ENCODE measurements at regions not wholly inside any gene's neighbourhood (a gene's known extent, or its start where the extent isn't known, plus 50 kb on each side); places are given as distances from the start of the nearest gene placed in this dataset.

- Mint-ChIP-seq H3K27me3 (no peaks in the 10 kb centered on the region), H3K9me3 (peaks cover 7% of the 10 kb centered on the region), H3K4me3 (no peak overlapping the region), H3K4me1 (no peaks in the 10 kb centered on the region), H3K36me3 (no peaks in the 10 kb centered on the region), H3K27ac (no peak overlapping the region)
- ATAC-seq = no peak
These were observed 303.0 kb downstream of the KCNA4 start for GRCh38 chr11:29713831-29714320.

GRCh38 chr11:29712616-29713015, 304.2 kb downstream of the KCNA4 start:
- no peak overlapping the region for H3K27ac Mint-ChIP-seq
- no peak for ATAC-seq

GRCh38 chr11:29707924-29708323, 308.9 kb downstream of the KCNA4 start:
- no peaks in the 10 kb centered on the region for H3K36me3 Mint-ChIP-seq
- peaks cover 3% of the 10 kb centered on the region for H3K9me3 Mint-ChIP-seq
- no peaks in the 10 kb centered on the region for H3K27me3 Mint-ChIP-seq
- no peak overlapping the region for H3K27ac Mint-ChIP-seq
- H3K4me3 Mint-ChIP-seq = no peak overlapping the region
- ATAC-seq = no peak
- no peaks in the 10 kb centered on the region for H3K4me1 Mint-ChIP-seq

More at GRCh38 chr11:29712616-29713015, 304.2 kb downstream of the KCNA4 start:
- Mint-ChIP-seq H3K4me3 (no peak overlapping the region), H3K36me3 (no peaks in the 10 kb centered on the region), H3K4me1 (no peaks in the 10 kb centered on the region), H3K27me3 (no peaks in the 10 kb centered on the region), H3K9me3 (peaks cover 3% of the 10 kb centered on the region)

- H3K4me1 Mint-ChIP-seq = no peaks in the 10 kb centered on the region
- no peak for ATAC-seq
- H3K27me3 Mint-ChIP-seq = no peaks in the 10 kb centered on the region
- no peak overlapping the region for H3K4me3 Mint-ChIP-seq
- no peak overlapping the region for H3K27ac Mint-ChIP-seq
- H3K36me3 Mint-ChIP-seq = no peaks in the 10 kb centered on the region
- H3K9me3 Mint-ChIP-seq = peaks cover 3% of the 10 kb centered on the region
These were observed 331.5 kb downstream of the KCNA4 start for GRCh38 chr11:29685361-29685760.

- Mint-ChIP-seq H3K36me3 (no peaks in the 10 kb centered on the region), H3K9me3 (no peaks in the 10 kb centered on the region), H3K4me1 (no peaks in the 10 kb centered on the region), H3K27me3 (no peaks in the 10 kb centered on the region), H3K27ac (no peak overlapping the region), H3K4me3 (no peak overlapping the region)
- no peak for ATAC-seq
These were observed 334.0 kb downstream of the KCNA4 start for GRCh38 chr11:29682856-29683255.

GRCh38 chr11:29679996-29680395, 336.8 kb downstream of the KCNA4 start:
- peaks cover 3% of the 10 kb centered on the region for H3K9me3 Mint-ChIP-seq
- peak; percentile 12 for ATAC-seq
- H3K36me3 Mint-ChIP-seq = no peaks in the 10 kb centered on the region
- no peak overlapping the region for H3K4me3 Mint-ChIP-seq
- H3K27me3 Mint-ChIP-seq = no peaks in the 10 kb centered on the region
- H3K27ac Mint-ChIP-seq = no peak overlapping the region
- no peaks in the 10 kb centered on the region for H3K4me1 Mint-ChIP-seq

GRCh38 chr11:29676993-29677392, 339.8 kb downstream of the KCNA4 start:
- no peaks in the 10 kb centered on the region for H3K4me1 Mint-ChIP-seq
- ATAC-seq = no peak

GRCh38 chr11:29669310-29669709, 347.5 kb downstream of the KCNA4 start:
- H3K4me1 Mint-ChIP-seq = no peaks in the 10 kb centered on the region
- no peak for ATAC-seq
- H3K27me3 Mint-ChIP-seq = no peaks in the 10 kb centered on the region
- H3K36me3 Mint-ChIP-seq = no peaks in the 10 kb centered on the region
- no peak overlapping the region for H3K4me3 Mint-ChIP-seq
- no peak overlapping the region for H3K27ac Mint-ChIP-seq
- H3K9me3 Mint-ChIP-seq = peaks cover 10% of the 10 kb centered on the region

More at GRCh38 chr11:29676993-29677392, 339.8 kb downstream of the KCNA4 start:
- Mint-ChIP-seq H3K27ac (no peak overlapping the region), H3K9me3 (peaks cover 3% of the 10 kb centered on the region), H3K4me3 (no peak overlapping the region), H3K36me3 (no peaks in the 10 kb centered on the region), H3K27me3 (no peaks in the 10 kb centered on the region)

GRCh38 chr11:29657709-29658108, 359.1 kb downstream of the KCNA4 start:
- no peaks in the 10 kb centered on the region for H3K36me3 Mint-ChIP-seq
- no peaks in the 10 kb centered on the region for H3K4me1 Mint-ChIP-seq
- no peak overlapping the region for H3K4me3 Mint-ChIP-seq
- no peaks in the 10 kb centered on the region for H3K9me3 Mint-ChIP-seq
- no peak for ATAC-seq
- no peak overlapping the region for H3K27ac Mint-ChIP-seq
- H3K27me3 Mint-ChIP-seq = no peaks in the 10 kb centered on the region

GRCh38 chr11:29656597-29656996, 360.2 kb downstream of the KCNA4 start:
- H3K36me3 Mint-ChIP-seq = no peaks in the 10 kb centered on the region
- H3K9me3 Mint-ChIP-seq = no peaks in the 10 kb centered on the region
- no peak overlapping the region for H3K4me3 Mint-ChIP-seq
- H3K4me1 Mint-ChIP-seq = no peaks in the 10 kb centered on the region
- ATAC-seq = no peak
- no peak overlapping the region for H3K27ac Mint-ChIP-seq
- H3K27me3 Mint-ChIP-seq = no peaks in the 10 kb centered on the region

GRCh38 chr11:29645373-29645772, 371.5 kb downstream of the KCNA4 start:
- H3K9me3 Mint-ChIP-seq = peaks cover 3% of the 10 kb centered on the region
- H3K27me3 Mint-ChIP-seq = no peaks in the 10 kb centered on the region
- H3K4me1 Mint-ChIP-seq = no peaks in the 10 kb centered on the region
- H3K27ac Mint-ChIP-seq = no peak overlapping the region
- H3K36me3 Mint-ChIP-seq = no peaks in the 10 kb centered on the region
- no peak for ATAC-seq
- no peak overlapping the region for H3K4me3 Mint-ChIP-seq

GRCh38 chr11:29641201-29641600, 375.6 kb downstream of the KCNA4 start:
- peaks cover 3% of the 10 kb centered on the region for H3K9me3 Mint-ChIP-seq
- no peaks in the 10 kb centered on the region for H3K4me1 Mint-ChIP-seq
- no peaks in the 10 kb centered on the region for H3K27me3 Mint-ChIP-seq
- H3K27ac Mint-ChIP-seq = no peak overlapping the region
- no peak overlapping the region for H3K4me3 Mint-ChIP-seq
- no peaks in the 10 kb centered on the region for H3K36me3 Mint-ChIP-seq
- no peak for ATAC-seq

GRCh38 chr11:29634744-29635143, 382.1 kb downstream of the KCNA4 start:
- Mint-ChIP-seq H3K4me3 (no peak overlapping the region), H3K27me3 (no peaks in the 10 kb centered on the region), H3K9me3 (peaks cover 5% of the 10 kb centered on the region), H3K4me1 (no peaks in the 10 kb centered on the region), H3K27ac (no peak overlapping the region), H3K36me3 (no peaks in the 10 kb centered on the region)
- no peak for ATAC-seq

- Mint-ChIP-seq H3K27ac (no peak overlapping the region), H3K4me3 (no peak overlapping the region), H3K4me1 (no peaks in the 10 kb centered on the region), H3K36me3 (no peaks in the 10 kb centered on the region), H3K9me3 (peaks cover 5% of the 10 kb centered on the region), H3K27me3 (no peaks in the 10 kb centered on the region)
- no peak for ATAC-seq
These were observed 382.6 kb downstream of the KCNA4 start for GRCh38 chr11:29634244-29634643.

- no peak overlapping the region for H3K27ac Mint-ChIP-seq
- no peaks in the 10 kb centered on the region for H3K4me1 Mint-ChIP-seq
- H3K4me3 Mint-ChIP-seq = no peak overlapping the region
- no peak for ATAC-seq
- H3K36me3 Mint-ChIP-seq = no peaks in the 10 kb centered on the region
- no peaks in the 10 kb centered on the region for H3K27me3 Mint-ChIP-seq
- H3K9me3 Mint-ChIP-seq = no peaks in the 10 kb centered on the region
These were observed 387.5 kb downstream of the KCNA4 start for GRCh38 chr11:29629286-29629685.

GRCh38 chr11:29628609-29629008, 388.2 kb downstream of the KCNA4 start:
- H3K27ac Mint-ChIP-seq = no peak overlapping the region
- H3K36me3 Mint-ChIP-seq = no peaks in the 10 kb centered on the region
- H3K4me1 Mint-ChIP-seq = no peaks in the 10 kb centered on the region
- ATAC-seq = no peak
- H3K4me3 Mint-ChIP-seq = no peak overlapping the region
- no peaks in the 10 kb centered on the region for H3K9me3 Mint-ChIP-seq
- H3K27me3 Mint-ChIP-seq = no peaks in the 10 kb centered on the region

GRCh38 chr11:29627541-29627940, 389.3 kb downstream of the KCNA4 start:
- Mint-ChIP-seq H3K4me3 (no peak overlapping the region), H3K9me3 (no peaks in the 10 kb centered on the region), H3K36me3 (no peaks in the 10 kb centered on the region), H3K27me3 (no peaks in the 10 kb centered on the region), H3K4me1 (no peaks in the 10 kb centered on the region), H3K27ac (no peak overlapping the region)
- ATAC-seq = no peak
